ENCODE measurements at regions not wholly inside any gene's neighbourhood (a gene's known extent, or its start where the extent isn't known, plus 50 kb on each side); places are given as distances from the start of the nearest gene placed in this dataset.

GRCh38 chr3:117798221-117798620 is 1088.6 kb downstream of the TUSC7 start:
- TF ChIP-seq CTBP1 (IDR thresholded peaks at IDR 0.05; ENCODE audit: borderline replicate concordance) (no peak), ZNF384 (IDR thresholded peaks at IDR 0.05) (no peak), FOXM1 (IDR thresholded peaks at IDR 0.05; ENCODE audit: borderline replicate concordance) (no peak), NFRKB (IDR thresholded peaks at IDR 0.05) (no peak), ELF4 (IDR thresholded peaks at IDR 0.05) (no peak), ARNT (IDR thresholded peaks at IDR 0.05) (no peak), PKNOX1 (IDR thresholded peaks at IDR 0.05) (no peak)
